PC-3 (cell line): ENCODE measurements at regions not wholly inside any gene's neighbourhood (a gene's known extent, or its start where the extent isn't known, plus 50 kb on each side); places are given as distances from the start of the nearest gene placed in this dataset.

Source experiments
- EZH2 ChIP-seq: fragments of 300-600 bp; sonication (generic); IDR thresholded peaks from one replicate; pipeline ENCODE4 v1.6.1; 2017; ENCODE audit warnings: antibody characterized with exemption, mild to moderate bottlenecking, low read length; ENCODE audit not compliant: unreplicated experiment
- EZH2phosphoT487 ChIP-seq: fragments of 300-600 bp; sonication (generic); IDR thresholded peaks from 2 replicates; pipeline ENCODE4 v1.6.1; 2018; ENCODE audit warnings: mild to moderate bottlenecking, antibody characterized with exemption, low read length, borderline replicate concordance
- TF ChIP-seq, protein P1 (sequence below): fragments of 300-600 bp; sonication (generic); conservative IDR thresholded peaks from 2 replicates; pipeline ENCODE4 v1.5.1; 2017; ENCODE audit warnings: antibody characterized with exemption, low read depth, mild to moderate bottlenecking, low read length

DNA sequence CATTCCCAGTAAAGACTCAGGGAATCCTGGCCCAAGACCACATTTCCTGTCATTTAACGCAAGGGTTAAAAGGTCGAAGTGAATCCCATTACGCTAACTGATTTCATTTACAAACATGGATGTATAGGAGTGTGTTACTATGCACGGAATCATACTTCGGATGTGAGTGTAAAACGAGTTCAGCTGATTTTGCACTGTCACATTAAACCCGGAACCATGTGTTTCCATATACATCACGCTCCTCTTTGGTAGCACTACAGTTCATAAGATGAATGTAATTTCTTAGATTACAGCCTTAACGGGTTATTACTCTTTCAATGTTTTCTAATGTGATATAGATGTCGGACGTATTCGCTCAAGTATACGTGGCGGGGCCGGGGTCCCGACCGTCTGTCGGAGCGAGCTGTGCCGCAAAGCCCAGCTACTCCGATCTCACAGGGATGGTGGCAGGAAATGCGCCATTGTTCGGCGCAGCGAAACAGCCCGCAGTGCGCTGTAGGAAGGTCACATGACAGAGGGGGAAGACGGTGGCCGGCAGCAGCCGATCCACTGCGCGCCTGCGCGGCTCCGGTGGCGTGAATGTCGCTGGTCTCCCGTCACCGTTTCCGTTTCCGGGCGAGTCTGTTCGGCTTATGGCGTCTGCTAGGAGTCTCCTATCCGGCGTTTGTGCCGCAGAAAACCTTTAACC is 97.3 kb downstream of the NPAP1 start:
- TF ChIP-seq, protein P1, sequence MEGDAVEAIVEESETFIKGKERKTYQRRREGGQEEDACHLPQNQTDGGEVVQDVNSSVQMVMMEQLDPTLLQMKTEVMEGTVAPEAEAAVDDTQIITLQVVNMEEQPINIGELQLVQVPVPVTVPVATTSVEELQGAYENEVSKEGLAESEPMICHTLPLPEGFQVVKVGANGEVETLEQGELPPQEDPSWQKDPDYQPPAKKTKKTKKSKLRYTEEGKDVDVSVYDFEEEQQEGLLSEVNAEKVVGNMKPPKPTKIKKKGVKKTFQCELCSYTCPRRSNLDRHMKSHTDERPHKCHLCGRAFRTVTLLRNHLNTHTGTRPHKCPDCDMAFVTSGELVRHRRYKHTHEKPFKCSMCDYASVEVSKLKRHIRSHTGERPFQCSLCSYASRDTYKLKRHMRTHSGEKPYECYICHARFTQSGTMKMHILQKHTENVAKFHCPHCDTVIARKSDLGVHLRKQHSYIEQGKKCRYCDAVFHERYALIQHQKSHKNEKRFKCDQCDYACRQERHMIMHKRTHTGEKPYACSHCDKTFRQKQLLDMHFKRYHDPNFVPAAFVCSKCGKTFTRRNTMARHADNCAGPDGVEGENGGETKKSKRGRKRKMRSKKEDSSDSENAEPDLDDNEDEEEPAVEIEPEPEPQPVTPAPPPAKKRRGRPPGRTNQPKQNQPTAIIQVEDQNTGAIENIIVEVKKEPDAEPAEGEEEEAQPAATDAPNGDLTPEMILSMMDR = no peak
- TF ChIP-seq EZH2phosphoT487 = no peak
- no peak for TF ChIP-seq EZH2
